T-helper 17 cell (primary cell): ENCODE measurements at regions not wholly inside any gene's neighbourhood (a gene's known extent, or its start where the extent isn't known, plus 50 kb on each side); places are given as distances from the start of the nearest gene placed in this dataset.
"Not testable (repeated sequence)": the region's sequence is repeated elsewhere in the genome, so short reads cannot be mapped to it uniquely, and the experiment has no call there.

Source experiments
- ATAC-seq: fragments of 150-1000 bp; cut with Tn5 transposase; 2 replicates; pipeline ENCODE4 v1.10.0; 2021; ENCODE audit warnings: mild to moderate bottlenecking, moderate library complexity
- DNase-seq, 3 donors: peaks; one replicate each; pipeline versions ENCODE4 v3.0.0 to v3.0.0-alpha.2; 2020 to 2021
- H3K9me3 ChIP-seq: one replicate; pipeline ENCODE4 v1.7.0; 2013; ENCODE audit warnings: low read length, mild to moderate bottlenecking; ENCODE audit not compliant: control insufficient read depth, poor library complexity, severe bottlenecking
- H3K27ac Mint-ChIP-seq: one replicate; pipeline ENCODE4 v1.8.0; 2022; ENCODE audit warnings: mild to moderate bottlenecking, moderate library complexity, mixed read lengths
- H3K27me3 Mint-ChIP-seq: one replicate; pipeline ENCODE4 v1.8.0; 2022; ENCODE audit warnings: mixed read lengths
- H3K36me3 Mint-ChIP-seq: one replicate; pipeline ENCODE4 v1.8.0; 2022; ENCODE audit warnings: low read depth, mixed read lengths
- H3K4me1 Mint-ChIP-seq: one replicate; pipeline ENCODE4 v1.8.0; 2022; ENCODE audit warnings: mild to moderate bottlenecking, mixed read lengths
- H3K4me3 Mint-ChIP-seq: one replicate; pipeline ENCODE4 v1.8.0; 2022; ENCODE audit warnings: mild to moderate bottlenecking, moderate library complexity, mixed read lengths

- H3K4me1 Mint-ChIP-seq, DNase-seq, H3K4me3 Mint-ChIP-seq, H3K36me3 Mint-ChIP-seq, H3K9me3 ChIP-seq, H3K27me3 Mint-ChIP-seq, H3K27ac Mint-ChIP-seq, ATAC-seq: not testable (repeated sequence)
Measured at GRCh38 chr7:63291758-63292157, 706.9 kb upstream of the ZNF722 start.

GRCh38 chr7:63317595-63317994, 681.1 kb upstream of the ZNF722 start:
- not testable (repeated sequence) for ATAC-seq, H3K9me3 ChIP-seq, H3K36me3 Mint-ChIP-seq, H3K27me3 Mint-ChIP-seq, H3K27ac Mint-ChIP-seq, H3K4me3 Mint-ChIP-seq, H3K4me1 Mint-ChIP-seq
- DNase-seq = peak in 1 of 3 donors; percentile 4

GRCh38 chr7:63348755-63349408, 649.8 kb upstream of the ZNF722 start:
- not testable (repeated sequence) for H3K4me1 Mint-ChIP-seq, H3K27me3 Mint-ChIP-seq, DNase-seq, H3K4me3 Mint-ChIP-seq, H3K9me3 ChIP-seq, ATAC-seq, H3K27ac Mint-ChIP-seq, H3K36me3 Mint-ChIP-seq

- Mint-ChIP-seq H3K4me1 (no peaks in the 10 kb centered on the region), H3K4me3 (no peak overlapping the region), H3K27me3 (no peaks in the 10 kb centered on the region), H3K36me3 (no peaks in the 10 kb centered on the region), H3K27ac (no peak overlapping the region)
- no peak for DNase-seq
- no peaks in the 10 kb centered on the region for H3K9me3 ChIP-seq
- ATAC-seq = no peak
Measured at GRCh38 chr7:63376873-63377272, 621.8 kb upstream of the ZNF722 start.

- H3K4me1 Mint-ChIP-seq, DNase-seq, H3K36me3 Mint-ChIP-seq, H3K27ac Mint-ChIP-seq, H3K4me3 Mint-ChIP-seq, H3K9me3 ChIP-seq, ATAC-seq, H3K27me3 Mint-ChIP-seq: not testable (repeated sequence)
Measured at GRCh38 chr7:63394139-63394538, 604.5 kb upstream of the ZNF722 start.

- not testable (repeated sequence) for ATAC-seq, H3K4me1 Mint-ChIP-seq, H3K27me3 Mint-ChIP-seq, H3K27ac Mint-ChIP-seq, H3K4me3 Mint-ChIP-seq, DNase-seq, H3K36me3 Mint-ChIP-seq, H3K9me3 ChIP-seq
Measured at GRCh38 chr7:63407881-63408280, 590.8 kb upstream of the ZNF722 start.
